Epithelial cell of prostate (primary cell): ENCODE measurements at regions not wholly inside any gene's neighbourhood (a gene's known extent, or its start where the extent isn't known, plus 50 kb on each side); places are given as distances from the start of the nearest gene placed in this dataset.
"Not testable (repeated sequence)": the region's sequence is repeated elsewhere in the genome, so short reads cannot be mapped to it uniquely, and the experiment has no call there.

ENCODE experiments used
- DNase-seq: peaks from one replicate; pipeline ENCODE4 v3.0.0-alpha.2; 2011; ENCODE audit warnings: low read depth, low spot score
- H3K27ac ChIP-seq: fragments of 450-650 bp; 2 replicates; pipeline ENCODE4 v1.5.1; 2017; ENCODE audit warnings: mild to moderate bottlenecking

- H3K27ac ChIP-seq = no peak overlapping the region
- no peak for DNase-seq
Measured at GRCh38 chr3:153260681-153261080, 98.7 kb downstream of the RAP2B start.

GRCh38 chr3:153266619-153267018 is 104.6 kb downstream of the RAP2B start:
- no peak for DNase-seq
- H3K27ac ChIP-seq = no peak overlapping the region

- no peak for DNase-seq
- no peak overlapping the region for H3K27ac ChIP-seq
Measured at GRCh38 chr3:153268564-153269279, 106.7 kb downstream of the RAP2B start.

GRCh38 chr3:153269730-153270129 is 107.7 kb downstream of the RAP2B start:
- H3K27ac ChIP-seq = no peak overlapping the region
- DNase-seq = no peak

GRCh38 chr3:153273217-153273616 is 111.2 kb downstream of the RAP2B start:
- DNase-seq = no peak
- H3K27ac ChIP-seq = peak overlapping the region; percentile 57

- H3K27ac ChIP-seq = peak overlapping the region; percentile 57
- DNase-seq = peak; percentile 27
Measured at GRCh38 chr3:153273767-153274435, 111.9 kb downstream of the RAP2B start.

- H3K27ac ChIP-seq = peak overlapping the region; percentile 57
- no peak for DNase-seq
Measured at GRCh38 chr3:153274561-153274960, 112.5 kb downstream of the RAP2B start.

GRCh38 chr3:153275514-153275913 is 113.5 kb downstream of the RAP2B start:
- DNase-seq = no peak
- H3K27ac ChIP-seq = no peak overlapping the region

GRCh38 chr3:153277029-153277428 is 115.0 kb downstream of the RAP2B start:
- DNase-seq = peak; percentile 66
- H3K27ac ChIP-seq = peak overlapping the region; percentile 76

GRCh38 chr3:153281236-153281997 is 119.4 kb downstream of the RAP2B start:
- H3K27ac ChIP-seq, DNase-seq: not testable (repeated sequence)

- DNase-seq = no peak
- no peak overlapping the region for H3K27ac ChIP-seq
Measured at GRCh38 chr3:153282355-153282754, 120.3 kb downstream of the RAP2B start.

GRCh38 chr3:153284282-153284938 is 122.4 kb downstream of the RAP2B start:
- H3K27ac ChIP-seq = peak overlapping the region; percentile 99
- DNase-seq = peak; percentile 79

- peak; percentile 39 for DNase-seq
- peak overlapping the region; percentile 99 for H3K27ac ChIP-seq
Measured at GRCh38 chr3:153285194-153285641, 123.2 kb downstream of the RAP2B start.

GRCh38 chr3:153285982-153286381 is 124.0 kb downstream of the RAP2B start:
- peak; percentile 75 for DNase-seq
- H3K27ac ChIP-seq = peak overlapping the region; percentile 99

- peak overlapping the region; percentile 99 for H3K27ac ChIP-seq
Measured at GRCh38 chr3:153287017-153287416, 125.0 kb downstream of the RAP2B start.

GRCh38 chr3:153289334-153289808 is 127.3 kb downstream of the RAP2B start:
- peak overlapping the region; percentile 99 for H3K27ac ChIP-seq
- DNase-seq = peak; percentile 24

More at GRCh38 chr3:153287017-153287416, 125.0 kb downstream of the RAP2B start:
- DNase-seq = peak; percentile 93

GRCh38 chr3:153290268-153291015 is 128.4 kb downstream of the RAP2B start:
- no peak for DNase-seq
- H3K27ac ChIP-seq = peak overlapping the region; percentile 99

- no peak for DNase-seq
- H3K27ac ChIP-seq = peak overlapping the region; percentile 99
Measured at GRCh38 chr3:153291059-153291685, 129.1 kb downstream of the RAP2B start.

- peak overlapping the region; percentile 61 for H3K27ac ChIP-seq
Measured at GRCh38 chr3:153293265-153293664, 131.2 kb downstream of the RAP2B start.

More at GRCh38 chr3:153293265-153293664, 131.2 kb downstream of the RAP2B start:
- peak; percentile 60 for DNase-seq
